H1 (cell line): ENCODE measurements at regions not wholly inside any gene's neighbourhood (a gene's known extent, or its start where the extent isn't known, plus 50 kb on each side); places are given as distances from the start of the nearest gene placed in this dataset.

ENCODE experiments used
- CTCF ChIA-PET: fragments of 300-600 bp; sonication (Branson Sonifier 250); formaldehyde crosslinking; loops from one replicate; lab custom pipeline; 2021; ENCODE audit not compliant: partially characterized antibody; lab: Charles Lee
- POLR2A ChIA-PET: fragments of 300-600 bp; sonication (Branson Sonifier 250); formaldehyde crosslinking; loops from one replicate; lab custom pipeline; 2021; ENCODE audit warnings: inconsistent platforms; ENCODE audit not compliant: partially characterized antibody; lab: Charles Lee
- DNase-seq, 2 experiments: peaks; one replicate each; pipeline versions ENCODE4 v3.0.0 to v3.0.0-alpha.2; 2010 to 2022; ENCODE audit warnings: low spot score in 2 of 2, low read depth in 1 of 2, mixed read lengths in 1 of 2
- FAIRE-seq: peaks from 2 replicates; lab custom pipeline; 2011; peaks lifted over from hg19 to GRCh38; lab: Jason Lieb, UNC
- H2AFZ ChIP-seq: 2 replicates; pipeline ENCODE4 v1.8.1; 2012; ENCODE audit warnings: low read length, inconsistent platforms
- H2AK5ac ChIP-seq: 2 replicates; pipeline ENCODE4 v1.6.1; 2013; ENCODE audit warnings: low read depth, low read length
- H2BK120ac ChIP-seq: replicated peaks from 2 replicates; pipeline ENCODE3; 2013; ENCODE audit warnings: low read depth, low read length, inconsistent platforms
- H2BK12ac ChIP-seq: 2 replicates; pipeline ENCODE4 v1.6.1; 2013; ENCODE audit warnings: low read depth, low read length
- H2BK15ac ChIP-seq: 2 replicates; pipeline ENCODE4 v1.6.1; 2013; ENCODE audit warnings: low read length
- H2BK20ac ChIP-seq: 2 replicates; pipeline ENCODE4 v1.6.1; 2013; ENCODE audit warnings: low read length
- H2BK5ac ChIP-seq: 2 replicates; pipeline ENCODE4 v1.6.1; 2013; ENCODE audit warnings: low read depth, low read length
- H3K14ac ChIP-seq: 2 replicates; pipeline ENCODE4 v1.6.1; 2013; ENCODE audit warnings: inconsistent platforms; ENCODE audit not compliant: insufficient read length
- H3K18ac ChIP-seq: 2 replicates; pipeline ENCODE4 v1.6.1; 2013; ENCODE audit warnings: low read length; ENCODE audit errors: extremely low read depth
- H3K23ac ChIP-seq: 2 replicates; pipeline ENCODE4 v1.6.1; 2013; ENCODE audit warnings: inconsistent platforms; ENCODE audit not compliant: insufficient read length
- H3K23me2 ChIP-seq: 2 replicates; pipeline ENCODE4 v1.6.1; 2013; ENCODE audit warnings: low read depth, low read length
- H3K27ac ChIP-seq: 2 replicates; pipeline ENCODE4 v1.6.1; 2011; ENCODE audit warnings: low read depth, low read length, inconsistent platforms
- H3K27me3 ChIP-seq, 4 experiments: replicated peaks in 1 of 4; 1 replicate in 1 of 4; 2 replicates in 3 of 4; pipeline versions ENCODE4 v1.6.1 to v1.8.1; 2011 to 2013; ENCODE audit warnings: low read length in 3 of 4, mild to moderate bottlenecking in 3 of 4, inconsistent platforms in 2 of 4, mixed read lengths in 2 of 4, moderate library complexity in 1 of 4; ENCODE audit not compliant: control insufficient read depth in 3 of 4, insufficient read depth in 3 of 4; ENCODE audit errors: extremely low read depth in 1 of 4
- H3K36me3 ChIP-seq, 4 experiments: 2 replicates each; pipeline versions ENCODE4 v1.6.1 to v1.8.1; 2011 to 2013; ENCODE audit warnings: mild to moderate bottlenecking in 4 of 4, low read length in 3 of 4, moderate library complexity in 2 of 4, control low read depth in 1 of 4, inconsistent platforms in 1 of 4; ENCODE audit not compliant: insufficient read depth in 4 of 4, control insufficient read depth in 2 of 4
- H3K4ac ChIP-seq: replicated peaks from 2 replicates; pipeline ENCODE3; 2013; ENCODE audit warnings: low read length, low read depth, mixed read lengths, inconsistent platforms; ENCODE audit not compliant: insufficient read length
- H3K4me1 ChIP-seq, 4 experiments: replicated peaks in 1 of 4; 1 replicate in 1 of 4; 2 replicates in 3 of 4; pipeline versions ENCODE4 v1.6.1 to v1.8.1; 2011 to 2013; ENCODE audit warnings: low read length in 3 of 4, inconsistent platforms in 2 of 4, mixed read lengths in 1 of 4; ENCODE audit not compliant: insufficient read depth in 4 of 4, control insufficient read depth in 3 of 4
- H3K4me2 ChIP-seq, 2 experiments: 2 replicates each; pipeline versions ENCODE4 v1.6.1 to v1.8.1; 2011 to 2013; ENCODE audit warnings: low read depth in 2 of 2, low read length in 2 of 2, control low read depth in 1 of 2, inconsistent platforms in 1 of 2, mild to moderate bottlenecking in 1 of 2; ENCODE audit not compliant: insufficient read depth in 1 of 2
- H3K4me3 ChIP-seq, 4 experiments: fragments of 200-600, 300-600 bp in 1 of 4; sonication (generic), shearing (Covaris generic), sonication (Bioruptor Twin) in 1 of 4; 2 replicates each; pipeline versions ENCODE4 v1.5.1 to v1.8.1; 2011 to 2016; ENCODE audit warnings: low read length in 4 of 4, low read depth in 3 of 4, control low read depth in 2 of 4, inconsistent platforms in 2 of 4, mild to moderate bottlenecking in 2 of 4, mixed read lengths in 1 of 4, moderate library complexity in 1 of 4; ENCODE audit not compliant: insufficient read depth in 2 of 4; ENCODE audit errors: extremely low read depth in 1 of 4
- H3K56ac ChIP-seq: replicated peaks from 2 replicates; pipeline ENCODE3; 2013; ENCODE audit warnings: low read depth, mild to moderate bottlenecking, mixed read lengths, low read length, inconsistent platforms; ENCODE audit not compliant: insufficient read length
- H3K79me1 ChIP-seq: 2 replicates; pipeline ENCODE4 v1.6.1; 2013; ENCODE audit warnings: low read depth, low read length, control low read depth
- H3K79me2 ChIP-seq, 2 experiments: 2 replicates each; pipeline versions ENCODE4 v1.6.1 to v1.8.1; 2012 to 2013; ENCODE audit warnings: low read length in 2 of 2, mild to moderate bottlenecking in 2 of 2, inconsistent platforms in 1 of 2; ENCODE audit not compliant: insufficient read depth in 2 of 2, control insufficient read depth in 1 of 2
- H3K9ac ChIP-seq, 4 experiments: replicated peaks in 1 of 4; 1 replicate in 1 of 4; 2 replicates in 3 of 4; pipeline versions ENCODE4 v1.6.1 to v1.8.1; 2011 to 2013; ENCODE audit warnings: low read depth in 3 of 4, low read length in 3 of 4, control low read depth in 2 of 4, mild to moderate bottlenecking in 2 of 4, moderate library complexity in 2 of 4, inconsistent platforms in 1 of 4; ENCODE audit errors: extremely low read depth in 1 of 4
- H3K9me3 ChIP-seq, 2 experiments: 2 replicates each; pipeline versions ENCODE4 v1.6.1 to v1.8.1; 2012 to 2013; ENCODE audit warnings: mild to moderate bottlenecking in 2 of 2, moderate library complexity in 2 of 2, control low read depth in 1 of 2, inconsistent platforms in 1 of 2, low read depth in 1 of 2, low read length in 1 of 2, mixed read lengths in 1 of 2; ENCODE audit not compliant: insufficient read depth in 2 of 2
- H4K20me1 ChIP-seq, 2 experiments: replicated peaks in 1 of 2; 2 replicates each; pipeline versions ENCODE3 to v1.8.1; 2011 to 2013; ENCODE audit warnings: inconsistent platforms in 2 of 2, low read length in 2 of 2, mild to moderate bottlenecking in 1 of 2; ENCODE audit not compliant: insufficient read depth in 2 of 2, control insufficient read depth in 1 of 2
- H4K5ac ChIP-seq: 2 replicates; pipeline ENCODE4 v1.6.1; 2013; ENCODE audit warnings: low read length, low read depth, mixed read lengths, inconsistent platforms; ENCODE audit not compliant: insufficient read length
- H4K8ac ChIP-seq: 2 replicates; pipeline ENCODE4 v1.8.0; 2013; ENCODE audit warnings: mild to moderate bottlenecking, moderate library complexity, low read length, inconsistent platforms; ENCODE audit not compliant: insufficient read depth; ENCODE audit errors: extremely low read depth
- H4K91ac ChIP-seq: replicated peaks from 2 replicates; pipeline ENCODE3; 2013; ENCODE audit warnings: low read length, mixed read lengths, inconsistent platforms; ENCODE audit not compliant: insufficient read length
- CTBP2 ChIP-seq: IDR thresholded peaks from 2 replicates; pipeline ENCODE4 v1.7.0; 2011; ENCODE audit warnings: borderline replicate concordance, mild to moderate bottlenecking, moderate library complexity, mixed read lengths, low read length; ENCODE audit not compliant: insufficient read depth, insufficient read length
- EGR1 ChIP-seq: IDR thresholded peaks from 2 replicates; pipeline ENCODE4 v1.6.1; 2011; ENCODE audit warnings: low read depth, low read length, borderline replicate concordance
- NRF1 ChIP-seq: IDR thresholded peaks from 2 replicates; pipeline ENCODE4 v1.6.1; 2011; ENCODE audit warnings: mild to moderate bottlenecking, low read depth, low read length, improper control_type of control experiment
- RFX5 ChIP-seq: IDR thresholded peaks from 2 replicates; pipeline ENCODE4 v1.6.1; 2011; ENCODE audit warnings: low read depth, low read length, improper control_type of control experiment, borderline replicate concordance
- RXRA ChIP-seq: IDR thresholded peaks from 2 replicates; pipeline ENCODE4 v1.6.1; 2011; ENCODE audit warnings: low read depth, mild to moderate bottlenecking, low read length, moderate library complexity; ENCODE audit not compliant: insufficient read depth
- TBP ChIP-seq: IDR thresholded peaks from 2 replicates; pipeline ENCODE4 v1.6.1; 2011; ENCODE audit warnings: low read depth, low read length, improper control_type of control experiment
- ZNF274 ChIP-seq: IDR thresholded peaks from 2 replicates; pipeline ENCODE4 v1.7.0; 2012; ENCODE audit warnings: low read length, borderline replicate concordance; ENCODE audit errors: extremely low read depth
- WGBS, 2 experiments: shearing (Covaris generic) in 1 of 2; methylation state at CpG; one replicate each; pipeline versions ENCODE4 v1.1.6 to v1.1.7; 2013 to 2015; ENCODE audit warnings: low lambda C conversion rate in 2 of 2, mixed read lengths in 2 of 2, inconsistent platforms in 1 of 2, low coverage in 1 of 2, missing lambda C conversion rate in 1 of 2; ENCODE audit not compliant: insufficient replicate concordance in 2 of 2, insufficient coverage in 1 of 2, insufficient read length in 1 of 2; ENCODE audit errors: extremely low coverage in 1 of 2, missing lambda C conversion rate in 1 of 2; 5-methylcytosine and 5-hydroxymethylcytosine counted together

GRCh38 chr16:51757124-51757470 lies 606.0 kb upstream of the SALL1 start:
- Histone ChIP-seq H3K79me1 (no peaks in the 10 kb centered on the region), H3K56ac (no peak overlapping the region), H2BK20ac (no peak overlapping the region), H4K20me1 (no peaks in the 10 kb centered on the region), H2BK12ac (no peak overlapping the region), H3K4me1 (peaks cover 2 to 15% (median 9%) of the 10 kb centered on the region in 4 experiments; a peak in 5 of 7 replicates), H4K8ac (no peak overlapping the region), H3K14ac (no peak overlapping the region), H3K27me3 (no peaks in the 10 kb centered on the region), H2BK5ac (no peak overlapping the region), H3K23me2 (no peaks in the 10 kb centered on the region), H3K79me2 (no peaks in the 10 kb centered on the region), H3K18ac (no peak overlapping the region), H2BK15ac (no peak overlapping the region), H3K23ac (no peak overlapping the region), H4K91ac (no peak overlapping the region), H2AK5ac (no peak overlapping the region), H3K9ac (no peak overlapping the region), H3K27ac (no peak overlapping the region), H3K9me3 (no peaks in the 10 kb centered on the region), H3K4ac (no peak overlapping the region), H2AFZ (no peak overlapping the region), H3K4me2 (no peak overlapping the region), H2BK120ac (no peak overlapping the region), H3K36me3 (no peaks in the 10 kb centered on the region), H3K4me3 (no peak overlapping the region), H4K5ac (no peak overlapping the region)
- WGBS, 2 experiments = 85% methylated on average over 7 of the region's 7 CpGs; no CpG with 5 or more reads in 1 of the 2 experiments
- POLR2A ChIA-PET = no interaction called here
- no peak for DNase-seq
- CTCF ChIA-PET = interaction anchor here (0.6 to 1.6 kb wide), 7 partner anchors 8 to 556 kb away, joined by 3 to 7 read pairs (median 3); no protein-coding TSS in a partner anchor
- no peak for FAIRE-seq
- no peak for TF ChIP-seq NRF1
- no peak for TF ChIP-seq RXRA
- no peak for TF ChIP-seq TBP
- no peak for TF ChIP-seq RFX5
- no peak for TF ChIP-seq ZNF274
- TF ChIP-seq CTBP2 = no peak
- no peak for TF ChIP-seq EGR1
